GM18870 (cell line): ENCODE measurements at regions not wholly inside any gene's neighbourhood (a gene's known extent, or its start where the extent isn't known, plus 50 kb on each side); places are given as distances from the start of the nearest gene placed in this dataset.
"Not testable (repeated sequence)": the region's sequence is repeated elsewhere in the genome, so short reads cannot be mapped to it uniquely, and the experiment has no call there.

Experiments used
- ATAC-seq: cut with Tn5 transposase; IDR thresholded peaks from one replicate; pipeline ENCODE4 v1.9.1; 2021; ENCODE audit warnings: moderate library complexity; ENCODE audit not compliant: unreplicated experiment

DNA sequence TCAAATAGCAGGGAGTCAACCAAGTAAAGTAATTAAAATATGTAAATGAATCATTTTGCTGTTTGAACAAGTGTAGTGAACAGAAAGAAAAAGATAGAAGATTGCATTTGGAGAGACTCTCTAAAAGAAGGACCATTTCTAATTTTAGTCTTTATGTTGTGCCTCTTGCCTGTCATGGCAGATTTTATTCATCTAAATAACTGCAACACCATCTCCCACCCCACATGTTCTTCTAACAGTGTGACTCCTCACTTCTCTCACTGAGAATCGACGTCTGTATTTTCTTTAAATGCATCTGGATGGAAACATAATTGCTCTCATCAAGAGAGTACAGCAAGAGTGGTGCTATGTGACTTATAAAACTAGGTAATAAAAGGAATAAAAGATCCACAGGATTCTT, 439.9 kb upstream of the GBE1 start:
- ATAC-seq = no peak

DNA sequence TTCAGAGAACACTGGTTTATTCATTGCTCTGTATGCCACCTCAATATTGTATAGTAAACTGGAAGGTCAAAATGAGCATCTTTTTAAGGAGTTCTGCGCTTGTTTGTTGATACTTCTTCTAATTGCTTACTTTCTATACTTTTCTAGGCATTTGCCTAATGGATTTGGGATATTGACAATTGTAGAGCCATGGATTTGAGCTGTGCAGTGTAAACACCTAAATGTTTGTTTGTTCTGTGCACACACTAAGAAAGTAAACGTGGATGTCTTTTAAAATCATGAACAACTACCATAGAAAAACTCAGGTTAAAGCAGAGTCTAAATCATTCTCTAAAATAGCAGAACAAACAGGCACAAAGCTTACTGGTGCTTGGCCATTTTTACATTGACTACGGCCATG, 436.6 kb upstream of the GBE1 start:
- ATAC-seq = no peak

DNA sequence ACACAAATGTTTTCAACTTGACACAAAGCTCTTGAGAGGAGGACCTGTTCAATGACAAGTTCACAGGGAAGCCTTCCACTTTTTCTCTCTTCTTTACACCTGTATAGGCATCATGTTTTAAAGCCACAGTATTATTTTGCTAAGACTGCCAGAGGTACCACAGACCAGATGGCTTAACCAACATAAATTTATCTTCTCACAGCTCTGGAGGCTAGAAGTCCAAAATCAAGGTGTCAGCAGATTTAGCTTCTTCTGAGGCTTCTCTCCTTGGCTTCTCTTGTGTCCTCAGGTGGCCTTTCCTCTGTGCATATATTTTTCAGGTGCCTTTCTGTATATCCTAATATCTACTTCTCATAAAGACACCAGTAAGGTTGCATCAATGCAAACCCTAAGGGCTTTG, 435.2 kb upstream of the GBE1 start:
- ATAC-seq = no peak

DNA sequence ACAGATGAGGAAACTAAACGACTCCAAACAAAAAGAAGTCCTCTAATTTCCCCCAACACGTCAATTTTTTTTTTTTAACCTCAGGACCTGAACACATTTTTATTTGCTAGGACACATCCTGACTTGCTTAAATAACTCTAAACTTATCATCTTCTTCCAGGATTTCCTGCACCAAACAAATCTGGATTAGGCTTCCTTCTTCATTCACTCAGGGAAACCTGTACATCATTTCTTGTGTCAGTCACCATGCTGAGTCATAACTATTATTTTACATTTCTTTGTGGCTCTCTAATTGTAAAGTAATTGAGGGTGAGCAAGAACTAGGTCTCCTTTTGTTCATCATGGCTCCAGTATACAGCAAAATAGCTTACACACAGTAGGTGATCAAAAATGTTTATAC, 433.4 kb upstream of the GBE1 start:
- no peak for ATAC-seq

DNA sequence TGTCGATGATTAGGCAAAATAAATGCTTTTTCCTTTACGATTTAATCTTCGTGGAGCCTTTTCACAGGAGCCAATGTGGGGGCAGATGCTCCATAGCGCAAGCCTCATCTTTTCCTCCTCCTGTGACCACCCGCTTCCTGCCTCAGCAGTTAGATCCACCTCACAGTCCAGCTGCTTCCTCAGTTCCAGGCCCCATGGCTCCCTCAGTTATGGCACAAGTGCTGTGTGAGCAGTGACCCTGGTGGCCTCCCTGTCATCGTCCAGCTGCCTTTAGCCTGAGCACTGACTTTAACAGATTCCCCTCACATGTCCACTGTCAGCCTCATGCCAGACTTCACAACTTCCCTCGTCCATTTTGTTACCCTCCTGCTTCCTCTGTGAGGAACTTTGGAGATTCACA, 424.6 kb upstream of the GBE1 start:
- no peak for ATAC-seq

DNA sequence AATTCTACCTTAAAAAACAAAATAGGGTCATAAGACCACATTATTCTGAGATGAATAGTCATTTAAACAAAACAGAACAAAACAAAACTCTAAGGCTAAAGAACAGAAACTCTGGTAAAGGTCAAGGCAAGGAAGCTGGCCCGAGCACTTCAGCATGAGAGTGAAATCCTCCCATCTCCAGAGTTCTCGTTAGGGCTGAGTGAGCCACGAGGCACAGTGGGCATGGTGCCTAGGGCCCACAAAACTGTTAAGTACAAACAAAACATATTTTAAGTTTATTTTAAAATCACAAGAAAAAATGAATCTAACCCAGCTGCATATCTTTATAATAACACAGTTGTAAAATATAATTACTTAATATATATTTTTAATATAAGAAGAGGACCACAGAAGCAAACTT, 417.8 kb upstream of the GBE1 start:
- ATAC-seq = no peak

DNA sequence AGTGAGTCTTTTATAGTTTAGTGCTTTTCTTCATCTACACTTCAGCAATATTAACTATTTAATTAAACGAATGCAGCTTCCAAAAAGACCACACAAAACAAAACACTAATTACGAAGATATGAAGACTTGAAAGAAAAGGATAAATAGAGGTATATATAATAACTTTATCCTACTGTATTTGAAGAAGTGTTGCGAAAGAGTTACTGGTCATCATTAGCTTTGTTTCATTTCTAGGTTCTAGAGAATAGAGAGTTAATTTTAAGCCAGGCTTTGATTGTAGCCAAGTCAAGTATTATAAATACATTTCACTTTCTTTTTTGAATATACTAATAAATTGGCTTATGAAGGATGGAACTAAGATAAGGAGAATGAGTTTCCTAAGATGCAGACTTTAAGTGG, 416.8 kb upstream of the GBE1 start:
- ATAC-seq = no peak

DNA sequence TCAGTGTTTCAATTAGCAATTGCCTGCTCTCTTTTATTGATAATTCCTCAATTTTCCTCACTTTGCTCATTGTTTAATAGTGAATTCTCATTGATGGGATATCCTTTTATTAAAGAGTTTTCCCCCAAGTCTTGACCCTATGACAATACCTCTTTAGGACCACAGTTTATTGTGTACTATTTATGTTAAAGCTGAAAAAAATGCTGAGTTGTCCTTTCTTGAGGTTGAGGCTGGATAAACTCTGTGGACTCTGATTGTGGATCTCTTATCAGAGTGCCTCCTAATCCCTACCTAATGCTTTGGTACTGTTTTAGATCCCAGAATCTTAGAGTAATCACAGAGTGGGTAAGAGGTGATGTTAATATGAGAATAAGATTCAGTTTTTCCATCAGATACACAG, 416.3 kb upstream of the GBE1 start:
- ATAC-seq = no peak

DNA sequence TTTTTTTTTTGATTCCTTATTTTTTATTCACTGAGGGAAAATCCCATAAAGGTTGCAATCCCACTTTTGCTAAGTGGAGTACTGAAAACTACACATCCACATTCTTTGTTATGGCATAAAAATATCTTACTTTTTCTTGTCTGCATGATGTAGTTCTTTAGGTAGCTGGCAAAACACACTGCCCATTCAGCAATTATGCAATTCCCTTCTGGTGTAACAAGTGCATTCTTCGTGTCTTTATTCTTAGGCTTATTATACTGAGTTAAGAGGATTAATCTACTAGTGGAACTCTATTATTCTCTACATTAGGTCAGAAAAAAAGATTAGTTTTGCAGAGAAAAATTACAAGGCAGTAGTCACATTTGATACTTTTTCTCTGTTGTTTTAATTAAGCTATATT, 403.8 kb upstream of the GBE1 start:
- ATAC-seq = no peak

DNA sequence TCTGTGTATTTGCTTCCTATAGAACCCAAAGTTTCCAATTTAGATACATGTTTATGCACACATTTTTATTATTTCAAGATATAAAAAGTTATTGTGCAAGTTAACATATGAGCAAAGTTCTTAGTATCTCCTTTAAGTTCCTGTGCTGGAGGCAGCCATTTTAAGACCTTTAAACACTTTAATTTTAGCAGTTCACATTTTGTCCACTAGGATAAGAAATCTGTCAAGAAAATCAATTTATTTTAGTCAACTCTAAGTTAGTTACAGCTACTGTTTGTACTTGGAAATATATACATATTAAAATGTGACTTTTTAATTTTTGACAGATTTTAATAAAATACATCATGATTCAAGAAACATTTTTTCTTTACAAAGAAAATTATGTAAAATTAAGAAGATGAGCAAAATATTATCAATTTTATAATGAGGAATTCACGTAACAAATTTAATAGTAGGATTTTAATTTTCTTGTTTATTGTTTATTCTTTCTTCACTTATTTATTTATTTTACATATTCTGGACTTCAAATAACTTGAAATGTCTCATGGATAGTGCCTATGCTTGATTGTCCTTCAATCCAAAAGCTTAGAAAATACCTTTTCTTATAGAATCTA, 402.6 kb upstream of the GBE1 start:
- ATAC-seq = peak; percentile 48

DNA sequence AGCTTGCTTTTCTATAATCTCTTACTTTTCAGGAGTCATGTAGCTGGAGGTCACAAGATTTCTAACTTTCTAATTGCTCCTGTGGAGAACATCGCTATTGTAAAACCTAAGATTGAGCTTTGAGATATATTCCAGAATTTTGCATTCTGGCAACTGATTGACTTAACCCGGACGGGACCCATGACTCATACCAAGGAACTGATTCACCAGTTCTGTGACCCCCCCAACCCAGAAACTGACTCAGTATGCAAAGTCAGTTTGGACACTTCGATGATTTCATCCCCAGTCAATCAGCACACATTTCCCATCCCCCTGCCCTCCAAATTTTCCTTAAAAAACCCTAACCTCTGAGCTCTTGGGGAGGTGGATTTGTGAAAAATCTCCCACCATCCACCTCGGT, 396.5 kb upstream of the GBE1 start:
- no peak for ATAC-seq

DNA sequence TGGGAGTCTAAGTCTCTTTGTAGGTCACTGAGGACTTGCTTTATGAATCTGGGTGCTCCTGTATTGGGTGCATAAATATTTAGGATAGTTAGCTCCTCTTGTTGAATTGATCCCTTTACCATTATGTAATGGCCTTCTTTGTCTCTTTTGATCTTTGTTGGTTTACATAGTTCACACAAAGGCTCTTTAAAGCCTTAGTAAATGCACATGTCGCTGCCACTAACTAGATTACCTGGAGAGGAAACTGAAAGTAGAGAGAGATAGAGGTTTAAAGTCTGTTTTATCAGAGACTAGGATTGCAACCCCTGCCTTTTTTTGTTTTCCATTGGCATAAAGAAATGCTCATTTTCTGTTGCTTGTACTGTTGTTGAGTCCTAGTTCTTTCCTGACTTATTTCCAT, 392.4 kb upstream of the GBE1 start:
- not testable (repeated sequence) for ATAC-seq

DNA sequence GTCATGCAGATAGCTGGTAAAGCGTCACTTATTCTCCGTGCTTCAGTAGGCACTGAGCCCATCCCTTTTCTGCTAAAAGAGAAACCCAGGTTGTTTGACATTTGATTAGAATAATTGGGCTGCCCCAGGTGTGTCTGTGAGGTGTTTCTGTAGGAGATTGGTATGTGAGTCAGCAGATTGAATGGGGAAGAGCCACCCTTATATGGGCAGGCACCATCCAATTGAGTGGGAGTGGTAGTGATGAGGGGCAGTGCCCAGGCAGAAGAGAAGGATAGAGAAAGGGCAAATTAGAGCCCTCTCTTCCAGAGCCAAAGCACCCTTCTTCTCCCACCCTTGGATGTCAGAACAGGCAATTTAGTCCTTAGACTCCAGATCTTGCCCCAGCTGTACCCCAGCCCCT, 384.3 kb upstream of the GBE1 start:
- no peak for ATAC-seq

DNA sequence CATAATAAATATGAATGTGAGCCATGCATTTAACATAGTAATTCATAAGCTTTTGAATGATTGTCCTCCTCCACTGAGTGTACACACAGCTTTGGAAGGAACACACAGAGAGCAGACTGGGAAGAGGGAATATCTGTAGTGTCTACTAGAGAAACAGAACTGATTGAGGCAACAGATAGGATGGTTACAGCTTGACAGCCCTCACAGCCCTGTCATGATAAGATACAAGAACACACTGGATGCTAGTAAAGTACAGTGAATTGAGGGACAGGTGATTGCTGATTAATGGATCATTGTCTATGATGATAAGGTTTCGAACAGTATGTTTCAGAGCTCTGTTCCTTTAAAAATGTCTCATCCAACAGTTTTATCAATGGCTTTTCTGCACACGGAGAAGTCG, 383.4 kb upstream of the GBE1 start:
- no peak for ATAC-seq

DNA sequence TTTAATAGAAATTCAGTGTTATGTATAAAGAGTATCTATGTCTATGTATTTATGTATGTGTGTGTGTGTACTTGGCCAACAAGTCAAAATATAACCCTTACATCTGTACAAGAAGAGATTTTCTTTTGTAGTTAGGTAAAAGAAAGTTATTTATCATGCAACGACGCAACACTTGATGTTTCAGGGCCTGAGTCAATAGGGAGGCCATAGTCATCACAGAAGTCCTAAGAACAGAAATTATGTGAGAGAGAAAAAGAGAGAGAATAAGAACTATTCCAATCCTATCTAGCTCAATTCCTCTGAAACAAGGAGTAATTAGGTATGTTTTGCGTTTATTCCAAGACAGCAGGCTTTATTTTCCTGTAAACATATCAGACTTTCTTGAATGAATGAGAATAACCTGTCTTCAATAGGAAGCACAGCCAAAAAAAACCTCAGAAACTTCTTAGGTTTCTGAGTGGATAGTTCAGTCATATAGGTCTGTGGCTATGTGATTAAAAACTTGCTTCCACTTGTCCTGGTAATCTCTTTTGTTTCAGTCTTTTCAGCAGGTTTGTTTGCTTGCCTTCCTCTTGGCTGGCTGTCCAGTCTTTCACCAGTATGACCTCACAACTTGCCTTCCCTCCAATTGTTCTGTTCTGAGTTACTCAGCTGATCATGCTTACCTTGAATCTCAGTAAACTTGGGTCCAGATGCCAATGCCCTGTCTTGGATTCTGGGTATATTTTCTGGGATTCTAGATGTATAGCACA, 382.4 kb upstream of the GBE1 start:
- ATAC-seq = peak; percentile 53

DNA sequence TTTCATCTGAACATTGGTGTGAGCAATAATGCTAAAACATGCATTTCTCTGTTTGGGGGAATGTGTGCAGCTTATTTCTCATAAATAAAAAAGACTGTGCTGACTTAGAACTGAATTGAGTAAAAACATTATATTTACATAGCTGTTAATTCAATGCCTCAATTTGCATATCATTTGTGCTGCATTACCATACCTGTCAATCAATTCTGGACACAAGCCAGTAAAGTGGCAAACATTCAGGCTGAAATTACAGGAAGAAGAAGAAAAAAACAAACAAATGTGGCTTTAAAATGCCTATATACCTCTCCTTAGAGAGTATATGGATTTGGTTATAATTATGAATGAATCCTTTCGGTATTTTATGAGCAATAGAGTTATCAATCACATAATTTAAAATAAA, 380.1 kb upstream of the GBE1 start:
- ATAC-seq = no peak

DNA sequence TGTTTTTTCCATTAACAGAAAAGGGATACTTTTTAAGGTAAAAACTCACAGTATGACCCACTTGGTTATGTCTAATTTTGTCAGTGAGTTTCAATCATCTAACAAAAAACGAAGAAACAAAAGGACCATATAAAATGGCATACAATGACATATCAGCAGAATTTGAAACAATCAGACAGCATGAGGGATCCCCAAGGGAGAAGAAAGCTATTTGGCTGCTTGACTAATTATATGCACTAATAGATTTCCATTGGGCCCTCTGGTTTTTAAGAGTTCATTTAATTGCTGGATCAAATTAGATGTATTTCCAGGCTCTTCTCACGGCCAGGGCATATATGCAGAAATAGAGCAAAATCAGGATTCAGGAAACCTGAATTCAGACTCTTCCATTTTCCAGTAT, 376.4 kb upstream of the GBE1 start:
- no peak for ATAC-seq

DNA sequence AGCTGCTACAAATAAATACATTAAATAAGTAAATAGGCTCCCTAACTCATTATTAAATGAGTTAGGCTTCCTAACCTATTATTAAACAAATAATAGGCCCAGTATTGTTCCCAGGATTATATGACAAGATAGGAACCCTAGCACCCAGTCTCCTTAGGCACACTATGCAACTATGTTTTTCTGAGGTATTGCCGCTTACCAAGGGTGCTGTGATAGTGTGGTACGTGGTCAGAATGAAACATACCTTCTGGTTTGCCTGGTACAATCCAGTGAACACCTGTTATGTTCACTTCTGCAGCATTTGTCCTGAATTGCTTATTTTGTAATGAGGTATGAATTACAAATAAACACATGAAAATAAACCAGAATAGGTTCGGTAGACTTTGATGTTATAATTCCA, 375.6 kb upstream of the GBE1 start:
- no peak for ATAC-seq

DNA sequence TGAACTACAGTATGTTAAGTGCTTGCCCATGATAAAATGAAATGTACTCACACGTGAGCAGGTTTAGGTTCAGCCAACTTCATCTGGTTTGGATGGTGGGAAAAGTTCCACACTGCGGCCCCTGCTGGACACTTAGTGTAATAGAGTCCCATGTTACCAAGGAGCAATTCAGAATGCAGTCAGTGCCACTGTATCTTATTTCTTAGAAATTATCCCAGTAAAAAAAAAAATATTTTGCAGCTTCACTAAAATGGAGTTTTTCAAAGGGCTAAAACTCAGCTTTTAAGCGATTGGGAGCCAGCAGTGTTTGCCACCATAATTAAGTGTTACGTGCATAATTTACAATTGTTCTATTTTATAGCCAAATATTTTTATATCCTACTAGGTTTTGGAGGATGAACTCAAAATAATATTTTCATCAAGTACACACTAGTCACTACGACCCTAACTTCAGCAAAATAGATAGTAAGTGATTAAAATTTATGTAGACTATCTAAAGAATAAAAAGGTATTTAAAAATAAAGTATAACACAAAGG, 371.7 kb upstream of the GBE1 start:
- peak; percentile 81 for ATAC-seq

DNA sequence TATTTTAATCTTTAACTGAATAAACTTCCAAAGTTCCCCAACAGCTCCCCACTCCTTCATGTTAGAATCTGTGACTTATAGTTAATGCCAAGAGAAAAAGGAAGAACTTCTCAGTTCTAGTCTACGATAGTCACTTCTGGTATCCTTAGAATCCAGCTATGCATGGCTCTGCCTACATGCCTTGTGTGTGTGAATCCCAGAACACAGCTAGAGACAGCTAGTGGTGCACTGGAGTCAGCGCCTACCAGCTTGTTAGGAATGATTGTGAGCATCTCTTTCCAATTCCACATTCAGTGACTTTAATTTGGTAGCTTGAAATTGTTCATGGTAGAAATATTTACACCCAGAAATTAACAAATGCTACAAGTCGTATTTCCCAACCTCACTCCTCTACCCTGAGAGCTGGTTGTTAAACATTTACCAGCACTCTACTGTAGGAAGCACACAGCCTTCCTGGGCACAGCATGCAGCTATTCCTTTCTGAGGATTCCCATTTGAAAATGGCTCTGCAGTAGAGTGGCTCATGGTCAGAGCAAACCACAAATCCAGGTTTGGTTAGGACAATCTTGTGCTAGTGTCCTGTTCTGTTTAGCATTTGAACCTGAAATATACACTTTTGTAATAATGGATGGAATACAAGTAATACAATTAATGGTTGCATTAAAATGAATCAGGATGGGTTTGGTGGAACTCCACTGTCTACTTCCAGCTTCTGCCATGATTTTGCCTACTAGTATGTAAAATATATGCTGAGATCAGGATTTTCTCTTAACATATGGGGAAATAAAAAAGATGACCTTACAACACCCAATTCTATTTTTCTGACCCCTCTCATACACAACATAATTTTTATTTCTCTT, 371.0 kb upstream of the GBE1 start:
- peak; percentile 7 for ATAC-seq

DNA sequence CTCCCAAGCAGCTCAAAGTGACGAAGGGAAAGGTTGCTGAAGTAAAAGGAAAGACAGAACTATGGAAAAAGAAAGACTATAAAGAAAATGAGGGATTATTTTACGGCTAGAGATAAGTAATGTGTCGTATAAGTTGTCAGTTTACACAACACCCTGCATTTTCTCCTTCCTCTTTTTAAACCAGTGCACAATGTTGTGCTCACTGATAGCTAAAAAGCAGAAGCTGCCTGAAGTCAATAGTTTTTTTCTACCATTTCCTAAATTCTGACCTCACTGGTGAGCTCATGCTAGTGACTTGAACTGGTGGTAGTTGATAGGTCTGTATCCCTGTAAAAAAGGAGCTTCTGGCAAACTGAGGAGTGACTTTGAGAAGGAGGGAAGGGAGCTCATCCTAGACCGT, 368.6 kb upstream of the GBE1 start:
- no peak for ATAC-seq
